ENCODE measurements at regions not wholly inside any gene's neighbourhood (a gene's known extent, or its start where the extent isn't known, plus 50 kb on each side); places are given as distances from the start of the nearest gene placed in this dataset.

GRCh38 chr20:6612606-6612923, 154.9 kb upstream of the BMP2 start:
- TF ChIP-seq EZH2phosphoT487 (IDR thresholded peaks at IDR 0.05; ENCODE audit: borderline replicate concordance, low read length): no peak
- TF ChIP-seq CTCF (IDR thresholded peaks at IDR 0.05; ENCODE audit: low read depth, low read length, poor library complexity, severe bottlenecking): no peak
